Occipital lobe (tissue), 1 donor: ENCODE measurements at regions not wholly inside any gene's neighbourhood (a gene's known extent, or its start where the extent isn't known, plus 50 kb on each side); places are given as distances from the start of the nearest gene placed in this dataset.
A peak's percentile ranks its signal among the peaks of the same experiment; 100 is the strongest.

Source experiments
- DNase-seq: peaks from one replicate; lab custom pipeline; 2025; lab: John Stamatoyannopoulos, UW

DNA sequence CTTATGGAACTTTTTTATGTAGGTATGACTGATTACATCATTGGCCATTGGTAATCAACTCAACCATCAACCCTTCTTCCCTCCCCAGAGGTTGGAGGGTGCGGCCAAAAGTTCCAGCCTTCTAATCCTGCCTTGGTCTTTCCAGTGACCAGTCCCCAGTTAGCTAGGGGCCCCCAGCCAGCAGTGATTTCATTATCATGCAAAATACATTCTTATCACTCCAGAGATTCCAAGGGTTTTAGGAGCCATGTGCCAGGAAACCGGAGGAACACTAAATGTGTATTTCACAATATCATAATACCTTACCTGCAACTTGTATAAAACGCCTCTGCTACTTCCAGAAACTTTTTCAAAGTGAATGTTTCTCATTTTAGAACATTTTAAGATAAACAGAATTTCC is 181.5 kb upstream of the PELI2 start:
- DNase-seq = no peak

DNA sequence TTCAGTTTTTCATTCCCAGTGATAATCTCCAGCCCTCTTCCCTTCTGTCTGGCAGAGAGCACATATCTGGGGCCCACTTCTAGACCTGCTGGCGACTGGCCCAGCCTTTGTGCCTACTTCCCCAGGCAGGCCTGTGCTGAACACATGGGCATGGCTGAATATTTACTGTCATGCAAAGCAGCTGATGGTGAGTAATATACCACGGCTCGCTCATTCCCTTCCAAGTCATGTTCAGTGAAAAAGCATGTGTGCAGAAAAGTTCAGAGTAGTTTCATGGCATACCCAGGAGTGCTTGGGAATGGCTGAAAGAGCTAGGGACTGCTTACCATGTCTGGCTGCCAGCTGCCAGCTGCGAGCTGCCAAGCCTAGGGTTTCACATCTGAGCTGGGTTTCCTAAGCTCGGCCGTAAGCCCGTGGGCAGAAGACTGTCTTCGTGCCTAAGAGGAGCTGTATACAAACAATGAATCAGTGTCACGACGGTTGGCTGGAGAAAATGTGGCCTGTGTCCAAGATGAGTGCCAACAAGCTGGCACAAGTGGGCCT is 179.9 kb upstream of the PELI2 start:
- peak; percentile 68 for DNase-seq

DNA sequence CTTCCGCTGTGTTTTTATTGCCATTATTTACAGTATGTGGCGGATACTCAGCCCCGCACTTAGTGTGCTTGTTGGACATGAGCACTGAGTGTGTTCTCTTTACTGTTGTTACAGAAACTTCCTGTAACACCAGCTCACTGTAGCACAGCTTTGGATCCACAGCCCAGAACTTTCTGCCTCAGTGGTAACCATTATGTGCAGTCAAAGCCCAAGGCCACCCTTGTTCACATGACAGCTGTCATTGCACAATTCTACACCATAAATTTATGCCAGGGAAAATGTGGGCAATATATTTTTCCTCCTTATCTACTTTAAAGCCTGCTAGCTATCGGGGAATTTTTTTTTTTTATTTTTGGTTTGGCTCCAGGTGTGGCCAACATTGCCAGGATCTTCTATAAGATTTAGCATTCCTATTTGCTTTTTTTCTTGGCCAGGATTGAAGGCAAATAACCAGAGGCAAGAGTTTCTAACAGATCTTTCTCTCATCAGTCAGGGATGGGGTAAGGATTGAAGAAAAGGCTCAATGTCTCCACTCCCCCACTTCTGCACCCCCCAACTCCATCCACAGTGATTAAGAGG is 176.0 kb upstream of the PELI2 start:
- DNase-seq = no peak

- no peak for DNase-seq
Measured at GRCh38 chr14:55942826-55943225, 175.4 kb upstream of the PELI2 start.

DNA sequence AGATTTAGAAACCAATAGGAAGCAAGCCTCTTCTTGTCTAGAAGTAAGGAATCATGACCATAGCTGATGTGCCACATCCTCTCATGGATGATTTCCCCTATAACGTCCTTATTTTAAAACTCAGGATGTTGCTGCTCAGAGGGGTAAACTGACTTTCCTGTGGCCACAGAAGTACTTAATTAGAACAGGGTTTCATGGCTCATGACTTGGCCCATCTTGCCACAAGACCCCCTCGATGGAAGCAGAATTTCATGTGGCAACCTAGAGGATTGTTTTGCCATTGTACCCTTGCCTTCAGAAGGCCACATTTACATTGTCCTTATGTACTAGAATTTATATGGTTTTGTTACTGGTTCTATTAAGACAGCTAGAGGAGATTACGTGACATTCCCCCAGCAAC is 173.5 kb upstream of the PELI2 start:
- DNase-seq = no peak

DNA sequence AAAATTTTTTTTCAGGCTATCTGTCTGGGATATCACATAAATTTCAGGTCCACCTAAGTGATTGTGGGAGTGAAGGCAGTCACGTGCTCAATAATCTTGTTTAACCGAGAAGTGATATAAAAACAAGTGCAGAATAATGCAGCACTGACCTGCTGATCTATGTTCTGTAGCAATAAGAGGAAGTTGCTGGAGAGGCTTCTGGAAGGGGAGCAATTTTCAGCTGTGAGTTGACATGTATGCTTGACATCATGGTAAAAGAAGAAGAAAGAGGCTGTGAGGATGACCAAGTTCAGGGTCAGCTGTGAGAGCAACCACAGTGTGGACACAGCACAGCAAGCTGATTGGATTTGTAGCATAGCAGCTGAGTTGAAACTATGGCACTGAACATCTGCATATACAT is 172.0 kb upstream of the PELI2 start:
- DNase-seq = no peak

DNA sequence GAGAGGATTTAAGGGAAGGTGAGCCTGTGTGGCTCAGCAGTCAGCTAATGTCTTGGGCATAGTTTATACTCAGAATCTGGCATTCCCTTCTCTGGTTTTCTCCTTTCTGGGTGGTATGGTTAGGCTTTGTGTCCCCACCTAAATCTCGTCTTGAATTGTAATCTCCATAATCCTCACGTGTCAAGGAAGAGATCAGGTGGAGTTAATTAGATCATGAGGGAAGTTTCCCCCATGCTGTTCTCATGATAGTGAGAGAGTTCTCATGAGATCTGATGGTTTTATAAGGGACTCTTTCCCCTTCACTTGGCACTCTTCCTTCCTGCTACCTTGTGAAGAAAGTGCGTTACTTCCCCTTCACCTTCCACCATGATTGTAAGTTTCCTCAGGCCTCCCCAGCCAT is 169.8 kb upstream of the PELI2 start:
- no peak for DNase-seq

GRCh38 chr14:55949708-55950107 is 168.5 kb upstream of the PELI2 start:
- DNase-seq = no peak

- no peak for DNase-seq
Measured at GRCh38 chr14:55950135-55950534, 168.1 kb upstream of the PELI2 start.

DNA sequence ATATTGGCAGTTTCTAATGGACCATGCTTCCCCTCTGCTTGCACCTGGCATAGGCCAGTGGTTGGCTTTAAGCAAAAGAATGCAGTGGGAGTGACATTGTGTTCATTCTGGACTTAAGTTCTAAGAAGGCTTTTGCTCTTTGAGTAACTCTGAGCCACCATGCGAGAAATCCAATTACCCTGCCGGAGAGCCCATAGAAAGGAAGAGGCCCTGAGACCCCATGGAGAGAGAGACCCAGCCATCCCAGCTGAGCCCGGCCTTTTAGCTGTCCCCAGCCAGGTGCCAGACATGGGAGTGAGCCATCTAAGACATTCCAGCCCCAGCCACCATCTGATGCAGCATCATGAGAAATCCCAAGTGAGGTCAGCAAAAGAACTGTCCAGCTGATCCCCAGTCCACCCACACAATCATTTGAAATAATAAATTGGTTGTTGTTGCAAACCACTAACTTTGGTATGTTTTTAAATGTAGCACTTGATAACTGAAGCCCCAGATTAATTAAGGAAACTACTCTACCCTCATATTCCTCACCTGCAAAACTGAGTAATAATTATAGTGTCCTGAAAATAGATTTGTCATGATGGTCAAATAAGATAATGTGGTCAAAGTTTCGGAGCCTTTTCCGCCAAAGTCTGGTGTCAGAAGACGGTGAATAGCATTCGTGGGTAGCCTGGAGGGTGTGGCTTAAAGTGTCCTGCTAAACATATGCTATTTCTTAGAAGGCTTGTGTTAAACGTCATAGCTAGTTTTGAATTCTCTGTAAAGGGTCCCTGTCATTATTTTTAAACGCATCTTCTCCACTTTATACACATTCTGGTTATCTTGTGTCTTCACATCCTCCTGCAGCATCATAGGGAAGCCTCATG is 166.6 kb upstream of the PELI2 start:
- no peak for DNase-seq

GRCh38 chr14:55954108-55954507 is 164.1 kb upstream of the PELI2 start:
- no peak for DNase-seq

- DNase-seq = no peak
Measured at GRCh38 chr14:55955175-55955574, 163.0 kb upstream of the PELI2 start.

DNA sequence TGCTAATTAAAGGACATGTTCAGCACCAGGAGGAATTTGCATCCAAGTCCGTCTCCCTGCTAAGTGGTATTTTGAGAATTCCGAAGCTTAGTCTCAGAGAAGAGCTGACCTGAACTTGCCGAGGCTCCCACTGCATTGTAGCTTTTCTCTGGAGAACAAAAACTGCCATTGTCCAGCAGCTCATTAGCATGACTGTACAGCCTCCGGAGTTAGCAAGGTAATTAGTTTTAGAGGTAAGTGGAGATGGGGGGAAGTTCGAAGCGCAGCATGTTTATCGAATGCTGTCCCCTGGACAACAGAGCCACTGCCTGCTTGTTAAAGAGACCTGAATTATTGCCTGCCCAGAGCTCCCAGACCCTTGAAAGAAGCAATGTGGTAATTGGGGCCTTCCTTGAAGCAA is 160.3 kb upstream of the PELI2 start:
- DNase-seq = no peak

GRCh38 chr14:55963295-55963694 is 154.9 kb upstream of the PELI2 start:
- no peak for DNase-seq

DNA sequence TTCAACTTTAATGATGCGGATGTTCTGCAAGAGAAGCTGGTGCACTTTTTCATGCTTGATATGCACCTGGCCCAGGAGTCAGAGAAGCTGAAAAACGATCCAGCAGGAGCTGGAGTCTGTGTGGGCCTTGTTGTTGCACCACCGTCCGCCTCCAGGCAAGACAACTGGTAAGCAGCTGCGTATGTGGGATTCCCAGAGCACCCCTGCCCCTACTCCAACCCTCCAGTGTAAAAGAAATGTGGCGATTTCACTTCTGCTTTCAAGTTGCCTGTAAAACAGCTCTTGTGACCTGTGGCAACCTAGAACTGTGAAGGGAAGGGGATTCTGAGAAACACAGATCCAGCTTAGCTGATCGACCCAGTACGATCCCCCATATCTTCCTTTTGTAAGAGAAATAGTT is 154.1 kb upstream of the PELI2 start:
- no peak for DNase-seq

DNA sequence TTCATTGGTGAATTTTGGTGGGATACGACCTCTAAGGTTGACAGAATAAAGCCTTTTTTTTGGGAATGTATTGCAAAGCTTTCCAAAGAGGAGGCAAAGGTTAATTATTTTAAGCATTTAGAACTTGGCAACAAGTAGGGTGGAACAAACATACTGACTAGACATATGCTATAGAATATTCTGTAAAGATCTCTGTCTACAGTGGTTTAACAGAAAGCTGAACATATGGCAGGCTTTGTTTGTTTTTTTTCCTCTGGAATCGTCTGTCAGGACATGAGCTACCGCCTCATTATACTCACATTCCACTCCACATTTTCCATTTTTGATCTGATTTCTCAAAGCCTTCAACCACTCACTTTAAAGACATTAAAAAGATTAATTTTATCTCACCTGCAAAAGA is 153.4 kb upstream of the PELI2 start:
- DNase-seq = no peak

DNA sequence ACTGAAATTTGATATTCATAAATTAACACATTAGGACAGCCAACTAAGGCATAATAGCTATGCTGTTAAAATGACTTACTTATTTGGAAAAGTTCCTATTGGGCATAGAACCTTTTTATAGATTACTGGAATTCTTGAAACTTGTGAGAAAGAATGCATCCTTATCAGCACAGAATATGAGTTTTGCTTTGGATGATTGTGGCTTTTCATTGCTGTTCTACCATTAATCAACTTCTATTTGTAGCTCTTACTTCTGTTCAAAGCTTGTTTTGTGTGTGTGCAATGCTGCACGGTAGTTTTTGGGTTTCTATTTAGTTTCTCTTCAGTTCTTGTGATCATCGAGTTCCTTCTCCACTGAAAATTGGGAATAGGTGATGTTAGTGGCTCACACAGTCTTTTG is 152.4 kb upstream of the PELI2 start:
- DNase-seq = no peak

DNA sequence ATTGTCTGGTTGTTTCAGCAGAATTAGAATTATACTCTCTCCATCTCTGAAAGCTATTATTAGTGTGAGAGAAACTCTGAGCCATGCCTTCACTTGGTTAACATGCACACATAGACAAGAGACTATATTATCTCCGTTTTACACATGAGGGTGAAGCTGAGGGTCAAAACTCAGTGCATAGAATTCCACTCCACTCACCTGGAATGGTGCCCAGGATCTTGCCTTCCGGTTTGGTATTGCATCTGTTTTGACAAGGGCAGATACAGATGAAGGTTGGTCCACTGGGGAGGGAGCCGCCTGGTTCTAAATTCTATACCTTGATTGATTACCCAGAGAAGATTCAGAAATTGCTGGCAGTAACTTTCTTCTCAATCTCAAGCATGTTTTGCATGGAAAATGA is 149.5 kb upstream of the PELI2 start:
- DNase-seq = no peak

- DNase-seq = no peak
Measured at GRCh38 chr14:55973285-55973800, 144.9 kb upstream of the PELI2 start.

DNA sequence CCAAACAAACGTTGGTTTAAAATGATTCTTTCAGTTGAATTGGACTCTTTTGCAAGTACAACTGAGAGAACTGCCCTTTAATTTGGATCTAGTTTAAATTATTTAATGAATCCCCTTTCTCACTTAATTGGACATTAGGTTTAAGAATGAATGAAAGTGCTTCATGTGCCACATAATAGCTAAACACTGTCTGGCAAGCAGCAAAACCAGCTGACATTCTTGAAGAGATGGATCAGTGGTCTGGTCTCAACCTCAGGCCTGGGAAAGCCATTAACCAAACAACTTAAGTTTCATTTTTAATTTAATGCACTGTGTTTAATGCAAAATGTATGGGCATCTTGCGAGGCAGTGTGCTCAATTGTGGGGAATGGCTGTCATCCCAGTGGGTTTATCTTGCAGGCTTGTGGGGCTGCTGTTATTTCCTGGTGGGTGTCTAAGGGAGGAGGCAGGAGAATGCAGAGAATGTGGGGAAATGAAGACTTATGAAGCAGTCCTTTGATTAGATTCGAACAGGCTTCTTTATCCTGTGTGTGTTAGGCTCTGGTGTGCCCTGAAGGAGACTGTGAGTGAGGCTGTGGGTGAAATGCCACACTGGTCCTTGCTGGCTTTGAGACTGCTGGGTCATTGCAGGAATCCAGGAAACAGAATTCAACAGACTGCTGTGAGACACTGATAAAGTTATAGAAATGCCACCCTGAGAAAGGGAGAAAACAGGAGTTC is 144.1 kb upstream of the PELI2 start:
- no peak for DNase-seq

DNA sequence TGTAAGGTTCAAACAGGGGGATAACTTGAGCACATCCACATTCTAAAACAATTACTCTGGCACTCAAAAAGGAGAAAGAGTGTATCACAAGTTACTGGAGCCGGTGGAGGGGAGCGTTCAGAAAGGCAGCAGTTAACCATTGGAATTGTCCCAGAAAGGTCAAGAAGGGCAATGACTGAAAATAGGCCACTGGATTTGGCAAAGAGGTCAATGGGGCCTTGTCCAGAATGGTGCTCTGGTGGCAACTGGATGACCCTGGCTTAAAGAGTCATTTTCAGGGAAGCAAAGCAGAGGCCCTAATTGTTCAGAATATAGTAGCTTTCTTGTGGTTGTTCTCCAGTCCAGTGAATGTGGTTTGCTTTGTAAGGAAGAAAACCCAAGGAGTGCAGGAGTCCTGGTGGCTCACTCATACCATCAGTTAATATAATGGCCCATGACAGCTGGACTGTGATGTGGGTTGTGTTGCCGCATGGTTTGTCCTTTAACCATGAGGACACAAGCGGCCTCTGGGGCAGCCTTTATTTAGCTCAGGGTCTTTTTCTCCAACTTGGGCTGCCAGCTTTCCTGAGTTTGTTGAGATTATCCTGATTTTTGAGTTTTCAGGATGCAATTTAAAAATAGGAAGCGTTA is 142.8 kb upstream of the PELI2 start:
- no peak for DNase-seq

- DNase-seq = no peak
Measured at GRCh38 chr14:55976219-55976618, 142.0 kb upstream of the PELI2 start.
